HepG2 (cell line): ENCODE measurements at regions not wholly inside any gene's neighbourhood (a gene's known extent, or its start where the extent isn't known, plus 50 kb on each side); places are given as distances from the start of the nearest gene placed in this dataset.

Experiments used
- ATAC-seq: fragments of 200-7000 bp; cut with Tn5 transposase; 3 replicates; pipeline ENCODE4 v1.9.1; 2020; ENCODE audit warnings: mild to moderate bottlenecking, moderate library complexity
- BruUV-seq: library from RNA; stranded (reverse); fragments of 400-500 nt; replicated peaks from 2 replicates; lab custom pipeline; 2021; lab: Mats Ljungman, UMichigan
- CTCF ChIA-PET: fragments of 300-600 bp; formaldehyde crosslinking; extraction: SDS; loops from one replicate; lab custom pipeline; 2021; ENCODE audit warnings: low total read pairs, inconsistent platforms, low intra/inter-chr PET ratio; lab: Yijun Ruan, JAX
- POLR2A ChIA-PET: fragments of 350-600 bp; sonication (Branson Sonifier 250); formaldehyde crosslinking; loops from one replicate; lab custom pipeline; 2020; ENCODE audit warnings: antibody characterized with exemption, inconsistent platforms; lab: Yijun Ruan, JAX
- DNase-seq: peaks from one replicate; pipeline ENCODE4 v3.0.0-alpha.2; 2015; ENCODE audit warnings: low spot score
- FAIRE-seq: peaks from 3 replicates; lab custom pipeline; 2011; peaks lifted over from hg19 to GRCh38; lab: Jason Lieb, UNC
- H2AFZ ChIP-seq: one replicate; pipeline ENCODE4 v1.6.1; 2011; ENCODE audit warnings: low read length, inconsistent platforms
- H3K27ac ChIP-seq: fragments of 300-600 bp; 3 replicates; pipeline ENCODE4 v1.8.0; 2011; ENCODE audit warnings: mixed run types, mild to moderate bottlenecking, mixed read lengths, low read length, inconsistent platforms; ENCODE audit not compliant: insufficient read depth; ENCODE audit errors: extremely low read length
- H3K27me3 ChIP-seq, 2 experiments: fragments of 200-600 bp in 1 of 2; 2 replicates in 1 of 2; 3 replicates in 1 of 2; pipeline versions ENCODE4 v1.6.0 to v1.8.0; 2011; ENCODE audit warnings: low read length in 2 of 2, mild to moderate bottlenecking in 2 of 2, moderate library complexity in 2 of 2, inconsistent platforms in 1 of 2; ENCODE audit not compliant: insufficient read depth in 2 of 2, control insufficient read depth in 1 of 2
- H3K36me3 ChIP-seq, 2 experiments: fragments of 200-600 bp in 1 of 2; replicated peaks in 1 of 2; 2 replicates in 1 of 2; 3 replicates in 1 of 2; pipeline versions ENCODE4 v1.5.1 to v1.8.0; 2011; ENCODE audit warnings: low read length in 2 of 2, inconsistent platforms in 1 of 2; ENCODE audit not compliant: insufficient read depth in 2 of 2, control insufficient read depth in 1 of 2
- H3K4me1 ChIP-seq: 2 replicates; pipeline ENCODE4 v1.5.1; 2012; ENCODE audit warnings: low read length, inconsistent platforms; ENCODE audit not compliant: insufficient read depth
- H3K4me2 ChIP-seq: 2 replicates; pipeline ENCODE4 v1.6.0; 2011; ENCODE audit warnings: low read depth, low read length, inconsistent platforms
- H3K4me3 ChIP-seq, 3 experiments: fragments of 200-600 bp in 1 of 3; sonication (generic), shearing (Covaris generic) in 1 of 3; replicated peaks in 1 of 3; 2 replicates each; pipeline ENCODE4 v1.5.1; 2011 to 2016; ENCODE audit warnings: low read length in 3 of 3, inconsistent platforms in 2 of 3, low read depth in 2 of 3, mild to moderate bottlenecking in 2 of 3, control low read depth in 1 of 3, mixed read lengths in 1 of 3; ENCODE audit not compliant: insufficient read depth in 1 of 3
- H3K79me2 ChIP-seq: one replicate; pipeline ENCODE4 v1.6.1; 2011; ENCODE audit warnings: low read length, inconsistent platforms; ENCODE audit not compliant: insufficient read depth
- H3K9ac ChIP-seq: 2 replicates; pipeline ENCODE4 v1.6.0; 2011; ENCODE audit warnings: mild to moderate bottlenecking, low read depth, low read length, inconsistent platforms; ENCODE audit not compliant: insufficient read depth
- H3K9me3 ChIP-seq: 2 replicates; pipeline ENCODE4 v1.5.1; 2012; ENCODE audit warnings: mild to moderate bottlenecking, low read length
- H4K20me1 ChIP-seq: 2 replicates; pipeline ENCODE4 v1.6.0; 2011; ENCODE audit warnings: inconsistent platforms, mild to moderate bottlenecking, low read length, moderate library complexity; ENCODE audit not compliant: insufficient read depth
- ELF3 ChIP-seq: IDR thresholded peaks from 2 replicates; pipeline ENCODE4 v1.6.1; 2016; ENCODE audit warnings: missing genetic modification reagents, missing compliant biosample characterization
- HNRNPH1 ChIP-seq: fragments of 200-400 bp; formaldehyde crosslinking; optimal IDR thresholded peaks from 2 replicates; pipeline ENCODE3; 2017; ENCODE audit warnings: mild to moderate bottlenecking, low read depth, low read length
- KDM1A ChIP-seq: IDR thresholded peaks from 2 replicates; pipeline ENCODE4 v1.6.1; 2016; ENCODE audit warnings: missing compliant biosample characterization
- MXD4 ChIP-seq: IDR thresholded peaks from 2 replicates; pipeline ENCODE4 v1.6.1; 2016; ENCODE audit warnings: mild to moderate bottlenecking, missing biosample characterization, missing genetic modification reagents
- RFX1 ChIP-seq: fragments of 450-650 bp; IDR thresholded peaks from 2 replicates; pipeline ENCODE4 v1.6.1; 2017
- SRF ChIP-seq: IDR thresholded peaks from 2 replicates; pipeline ENCODE4 v1.6.1; 2011; ENCODE audit warnings: mild to moderate bottlenecking, low read depth, low read length, moderate library complexity
- TBX3 ChIP-seq: fragments of 450-650 bp; IDR thresholded peaks from 2 replicates; pipeline ENCODE4 v1.6.1; 2017; ENCODE audit warnings: antibody characterized with exemption, mild to moderate bottlenecking, inconsistent platforms, borderline replicate concordance
- ZKSCAN8 ChIP-seq: IDR thresholded peaks from 2 replicates; pipeline ENCODE4 v1.6.1; 2016; ENCODE audit warnings: borderline replicate concordance, missing genetic modification reagents, missing compliant biosample characterization
- ZNF180 ChIP-seq: sonication (generic); formaldehyde crosslinking; IDR thresholded peaks from 2 replicates; pipeline ENCODE4 v1.4.0; 2020; ENCODE audit warnings: low read depth, missing genetic modification reagents, borderline replicate concordance
- ZNF207 ChIP-seq: fragments of 450-650 bp; IDR thresholded peaks from 2 replicates; pipeline ENCODE4 v1.6.1; 2016; ENCODE audit warnings: antibody characterized with exemption, borderline replicate concordance
- ZNF296 ChIP-seq: sonication (generic); formaldehyde crosslinking; conservative IDR thresholded peaks from 2 replicates; pipeline ENCODE4 v1.5.0; 2020; ENCODE audit warnings: mild to moderate bottlenecking, missing genetic modification reagents
- ZNF367 ChIP-seq: sonication (generic); formaldehyde crosslinking; IDR thresholded peaks from 2 replicates; pipeline ENCODE4 v1.4.0; 2020; ENCODE audit warnings: missing genetic modification reagents, borderline replicate concordance
- ZNF629 ChIP-seq: sonication (generic); formaldehyde crosslinking; conservative IDR thresholded peaks from 2 replicates; pipeline ENCODE4 v1.5.0; 2020; ENCODE audit warnings: missing genetic modification reagents
- ZNF709 ChIP-seq: sonication (generic); formaldehyde crosslinking; IDR thresholded peaks from 2 replicates; pipeline ENCODE4 v1.5.0; 2020; ENCODE audit warnings: mild to moderate bottlenecking, missing genetic modification reagents
- ZSCAN22 ChIP-seq: sonication (generic); formaldehyde crosslinking; IDR thresholded peaks from 2 replicates; pipeline ENCODE4 v1.4.0; 2020; ENCODE audit warnings: mild to moderate bottlenecking, missing genetic modification reagents
- WGBS: methylation state at CpG from one replicate; pipeline ENCODE4 v1.1.6; 2017; ENCODE audit warnings: low lambda C conversion rate; 5-methylcytosine and 5-hydroxymethylcytosine counted together
- in situ Hi-C: cut with HindIII; loops from 2 replicates; pipeline ENCODE4 v1.10.0; 2017; ENCODE audit warnings: low pct_unique_long_range_greater_than_20kb; ENCODE audit not compliant: extremely low pct_ligation_motif_present
- intact Hi-C: fragments of 100-400 bp; cut with micrococcal nuclease; formaldehyde crosslinking; loops from one replicate; pipeline ENCODE4 v1.10.0; 2022; ENCODE audit not compliant: unreplicated experiment
- TF ChIP-seq, protein P1 (sequence below): sonication (generic); formaldehyde crosslinking; IDR thresholded peaks from 2 replicates; pipeline ENCODE4 v1.4.0; 2020; ENCODE audit warnings: missing genetic modification reagents, mild to moderate bottlenecking, borderline replicate concordance

- Histone ChIP-seq H3K79me2 (no peaks in the 10 kb centered on the region), H3K9me3 (peaks cover 80% of the 10 kb centered on the region), H3K27ac (no peak overlapping the region), H4K20me1 (no peaks in the 10 kb centered on the region), H3K4me1 (no peaks in the 10 kb centered on the region), H3K9ac (no peak overlapping the region), H3K4me3 (no peak overlapping the region), H3K27me3 (no peaks in the 10 kb centered on the region; a peak in 1 of 5 replicates), H2AFZ (no peak overlapping the region)
- ATAC-seq (no peak), FAIRE-seq (no peak), DNase-seq (no peak)
- in situ Hi-C loops (no loop called here), intact Hi-C loops (no loop called here)
- CTCF ChIA-PET: no interaction called here
- POLR2A ChIA-PET: no interaction called here
- BruUV-seq: no TSS peak
- no peak for TF ChIP-seq MXD4 (CRISPR knock-in tag)
- TF ChIP-seq ZNF207: no peak
- TF ChIP-seq, protein P1, sequence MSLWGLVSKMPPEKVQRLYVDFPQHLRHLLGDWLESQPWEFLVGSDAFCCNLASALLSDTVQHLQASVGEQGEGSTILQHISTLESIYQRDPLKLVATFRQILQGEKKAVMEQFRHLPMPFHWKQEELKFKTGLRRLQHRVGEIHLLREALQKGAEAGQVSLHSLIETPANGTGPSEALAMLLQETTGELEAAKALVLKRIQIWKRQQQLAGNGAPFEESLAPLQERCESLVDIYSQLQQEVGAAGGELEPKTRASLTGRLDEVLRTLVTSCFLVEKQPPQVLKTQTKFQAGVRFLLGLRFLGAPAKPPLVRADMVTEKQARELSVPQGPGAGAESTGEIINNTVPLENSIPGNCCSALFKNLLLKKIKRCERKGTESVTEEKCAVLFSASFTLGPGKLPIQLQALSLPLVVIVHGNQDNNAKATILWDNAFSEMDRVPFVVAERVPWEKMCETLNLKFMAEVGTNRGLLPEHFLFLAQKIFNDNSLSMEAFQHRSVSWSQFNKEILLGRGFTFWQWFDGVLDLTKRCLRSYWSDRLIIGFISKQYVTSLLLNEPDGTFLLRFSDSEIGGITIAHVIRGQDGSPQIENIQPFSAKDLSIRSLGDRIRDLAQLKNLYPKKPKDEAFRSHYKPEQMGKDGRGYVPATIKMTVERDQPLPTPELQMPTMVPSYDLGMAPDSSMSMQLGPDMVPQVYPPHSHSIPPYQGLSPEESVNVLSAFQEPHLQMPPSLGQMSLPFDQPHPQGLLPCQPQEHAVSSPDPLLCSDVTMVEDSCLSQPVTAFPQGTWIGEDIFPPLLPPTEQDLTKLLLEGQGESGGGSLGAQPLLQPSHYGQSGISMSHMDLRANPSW (CRISPR knock-in tag): no peak
- TF ChIP-seq ZNF629 (CRISPR knock-in tag): no peak
- no peak for TF ChIP-seq ZKSCAN8 (CRISPR knock-in tag)
- TF ChIP-seq, all 625 proteins: peak for 0
- WGBS: 0% methylated on average over 2 of the region's 2 CpGs
- Histone ChIP-seq H3K4me2 (no peak overlapping the region), H3K36me3 (no peaks in the 10 kb centered on the region)
Observed at GRCh38 chr1:83574791-83575190, 424.1 kb downstream of the TTLL7 start.

DNA sequence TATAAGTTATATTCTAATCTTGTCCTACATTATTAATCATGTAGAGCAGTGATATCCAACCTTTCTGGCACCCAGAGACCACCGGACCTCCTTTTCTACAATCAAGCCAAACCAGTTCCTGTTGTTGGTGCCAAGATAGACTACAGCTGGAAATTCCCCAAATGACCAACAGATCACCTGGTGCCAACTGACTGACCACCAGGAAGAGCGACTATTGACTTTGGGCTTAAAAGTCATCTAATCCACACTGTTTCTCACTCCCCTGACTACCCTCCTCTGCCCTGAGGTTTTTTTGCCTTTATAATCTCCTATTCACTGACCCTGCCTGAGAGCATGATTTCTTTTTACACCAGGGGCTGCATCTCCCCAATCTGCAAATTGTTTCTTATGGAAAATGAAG is 425.2 kb downstream of the TTLL7 start:
- Histone ChIP-seq H3K27ac (no peak overlapping the region), H3K9me3 (peaks cover 84% of the 10 kb centered on the region), H3K27me3 (no peaks in the 10 kb centered on the region; a peak in 1 of 5 replicates), H3K9ac (no peak overlapping the region), H2AFZ (no peak overlapping the region), H4K20me1 (no peaks in the 10 kb centered on the region), H3K4me3 (no peak overlapping the region), H3K4me2 (no peak overlapping the region), H3K4me1 (no peaks in the 10 kb centered on the region), H3K36me3 (no peaks in the 10 kb centered on the region), H3K79me2 (no peaks in the 10 kb centered on the region)
- WGBS: 50% methylated on average over 2 of the region's 2 CpGs
- no peak for TF ChIP-seq RFX1
- no peak for TF ChIP-seq ZNF296 (CRISPR knock-in tag)
- TF ChIP-seq ZSCAN22 (CRISPR knock-in tag): no peak
- no peak for TF ChIP-seq HNRNPH1
- TF ChIP-seq KDM1A: no peak
- TF ChIP-seq SRF: no peak
- no peak for TF ChIP-seq TBX3
- TF ChIP-seq ZNF709 (CRISPR knock-in tag): no peak
- no peak for TF ChIP-seq ZNF180 (CRISPR knock-in tag)
- TF ChIP-seq ELF3 (CRISPR knock-in tag): no peak
- TF ChIP-seq ZNF367 (CRISPR knock-in tag): no peak
- ChIA-PET CTCF (no interaction called here), POLR2A (no interaction called here)
- no peak for ATAC-seq
- FAIRE-seq: no peak
- in situ Hi-C loops (no loop called here), intact Hi-C loops (no loop called here)
- no peak for DNase-seq
- BruUV-seq: no TSS peak
